Neural cell (in vitro differentiated cells): ENCODE measurements at regions not wholly inside any gene's neighbourhood (a gene's known extent, or its start where the extent isn't known, plus 50 kb on each side); places are given as distances from the start of the nearest gene placed in this dataset.

ENCODE experiments used
- EP300 ChIP-seq: fragments of 450-650 bp; conservative IDR thresholded peaks from 2 replicates; pipeline ENCODE4 v1.6.1; 2014; ENCODE audit warnings: antibody characterized with exemption, mild to moderate bottlenecking, moderate library complexity; ENCODE audit not compliant: poor library complexity, severe bottlenecking
- EZH2 ChIP-seq: fragments of 200-600, 300-800 bp; shearing (Covaris generic), sonication (generic); IDR thresholded peaks from 2 replicates; pipeline ENCODE4 v1.6.1; 2014; ENCODE audit warnings: antibody characterized with exemption, low read length, borderline replicate concordance, mild to moderate bottlenecking; ENCODE audit not compliant: insufficient read depth, poor library complexity, severe bottlenecking
- MXI1 ChIP-seq: fragments of 450-650 bp; conservative IDR thresholded peaks from 2 replicates; pipeline ENCODE4 v1.6.1; 2014; ENCODE audit warnings: antibody characterized with exemption, mild to moderate bottlenecking; ENCODE audit not compliant: poor library complexity, severe bottlenecking
- POLR2AphosphoS5 ChIP-seq: IDR thresholded peaks from 2 replicates; pipeline ENCODE4 v1.6.1; 2012
- RAD21 ChIP-seq: fragments of 450-650 bp; conservative IDR thresholded peaks from 2 replicates; pipeline ENCODE4 v1.6.1; 2014; ENCODE audit warnings: antibody characterized with exemption, mild to moderate bottlenecking, moderate library complexity
- SMC3 ChIP-seq: fragments of 450-650 bp; conservative IDR thresholded peaks from 2 replicates; pipeline ENCODE4 v1.6.1; 2014; ENCODE audit warnings: antibody characterized with exemption, mild to moderate bottlenecking, moderate library complexity; ENCODE audit not compliant: poor library complexity
- TAF1 ChIP-seq: IDR thresholded peaks from 2 replicates; pipeline ENCODE4 v1.6.1; 2012; ENCODE audit warnings: low read depth
- TF ChIP-seq, protein P1 (sequence below): fragments of 450-650 bp; IDR thresholded peaks from 2 replicates; pipeline ENCODE4 v1.5.1; 2014; ENCODE audit warnings: antibody characterized with exemption, mild to moderate bottlenecking, moderate library complexity; ENCODE audit not compliant: poor library complexity, severe bottlenecking
- TF ChIP-seq, protein P2 (sequence below): IDR thresholded peaks from 2 replicates; pipeline ENCODE4 v1.6.1; 2012; ENCODE audit warnings: borderline replicate concordance

DNA sequence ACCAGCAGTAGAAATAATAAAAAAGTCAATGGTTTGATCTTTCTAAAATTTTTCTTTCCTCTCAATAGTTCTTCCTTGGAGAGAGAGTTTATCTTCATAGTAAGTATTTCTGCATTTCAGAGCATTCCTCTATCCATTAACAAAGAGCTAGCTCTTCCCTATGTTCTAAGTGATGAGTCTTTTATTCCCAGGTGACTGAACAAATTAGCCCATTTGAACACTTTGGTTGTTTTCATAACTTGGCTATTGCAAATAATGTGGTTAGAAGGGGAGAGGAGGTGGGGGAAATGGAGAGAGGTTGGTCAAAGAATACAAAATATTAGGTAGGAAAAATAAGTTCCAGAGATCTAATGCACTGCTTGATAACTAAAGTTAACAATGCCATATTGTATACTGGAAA, 598.9 kb downstream of the KCNT2 start:
- TF ChIP-seq SMC3: no peak
- TF ChIP-seq, protein P1, sequence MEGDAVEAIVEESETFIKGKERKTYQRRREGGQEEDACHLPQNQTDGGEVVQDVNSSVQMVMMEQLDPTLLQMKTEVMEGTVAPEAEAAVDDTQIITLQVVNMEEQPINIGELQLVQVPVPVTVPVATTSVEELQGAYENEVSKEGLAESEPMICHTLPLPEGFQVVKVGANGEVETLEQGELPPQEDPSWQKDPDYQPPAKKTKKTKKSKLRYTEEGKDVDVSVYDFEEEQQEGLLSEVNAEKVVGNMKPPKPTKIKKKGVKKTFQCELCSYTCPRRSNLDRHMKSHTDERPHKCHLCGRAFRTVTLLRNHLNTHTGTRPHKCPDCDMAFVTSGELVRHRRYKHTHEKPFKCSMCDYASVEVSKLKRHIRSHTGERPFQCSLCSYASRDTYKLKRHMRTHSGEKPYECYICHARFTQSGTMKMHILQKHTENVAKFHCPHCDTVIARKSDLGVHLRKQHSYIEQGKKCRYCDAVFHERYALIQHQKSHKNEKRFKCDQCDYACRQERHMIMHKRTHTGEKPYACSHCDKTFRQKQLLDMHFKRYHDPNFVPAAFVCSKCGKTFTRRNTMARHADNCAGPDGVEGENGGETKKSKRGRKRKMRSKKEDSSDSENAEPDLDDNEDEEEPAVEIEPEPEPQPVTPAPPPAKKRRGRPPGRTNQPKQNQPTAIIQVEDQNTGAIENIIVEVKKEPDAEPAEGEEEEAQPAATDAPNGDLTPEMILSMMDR: no peak
- TF ChIP-seq, protein P2, sequence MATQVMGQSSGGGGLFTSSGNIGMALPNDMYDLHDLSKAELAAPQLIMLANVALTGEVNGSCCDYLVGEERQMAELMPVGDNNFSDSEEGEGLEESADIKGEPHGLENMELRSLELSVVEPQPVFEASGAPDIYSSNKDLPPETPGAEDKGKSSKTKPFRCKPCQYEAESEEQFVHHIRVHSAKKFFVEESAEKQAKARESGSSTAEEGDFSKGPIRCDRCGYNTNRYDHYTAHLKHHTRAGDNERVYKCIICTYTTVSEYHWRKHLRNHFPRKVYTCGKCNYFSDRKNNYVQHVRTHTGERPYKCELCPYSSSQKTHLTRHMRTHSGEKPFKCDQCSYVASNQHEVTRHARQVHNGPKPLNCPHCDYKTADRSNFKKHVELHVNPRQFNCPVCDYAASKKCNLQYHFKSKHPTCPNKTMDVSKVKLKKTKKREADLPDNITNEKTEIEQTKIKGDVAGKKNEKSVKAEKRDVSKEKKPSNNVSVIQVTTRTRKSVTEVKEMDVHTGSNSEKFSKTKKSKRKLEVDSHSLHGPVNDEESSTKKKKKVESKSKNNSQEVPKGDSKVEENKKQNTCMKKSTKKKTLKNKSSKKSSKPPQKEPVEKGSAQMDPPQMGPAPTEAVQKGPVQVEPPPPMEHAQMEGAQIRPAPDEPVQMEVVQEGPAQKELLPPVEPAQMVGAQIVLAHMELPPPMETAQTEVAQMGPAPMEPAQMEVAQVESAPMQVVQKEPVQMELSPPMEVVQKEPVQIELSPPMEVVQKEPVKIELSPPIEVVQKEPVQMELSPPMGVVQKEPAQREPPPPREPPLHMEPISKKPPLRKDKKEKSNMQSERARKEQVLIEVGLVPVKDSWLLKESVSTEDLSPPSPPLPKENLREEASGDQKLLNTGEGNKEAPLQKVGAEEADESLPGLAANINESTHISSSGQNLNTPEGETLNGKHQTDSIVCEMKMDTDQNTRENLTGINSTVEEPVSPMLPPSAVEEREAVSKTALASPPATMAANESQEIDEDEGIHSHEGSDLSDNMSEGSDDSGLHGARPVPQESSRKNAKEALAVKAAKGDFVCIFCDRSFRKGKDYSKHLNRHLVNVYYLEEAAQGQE: no peak
- no peak for TF ChIP-seq MXI1
- no peak for TF ChIP-seq POLR2AphosphoS5
- no peak for TF ChIP-seq EP300
- TF ChIP-seq TAF1: no peak
- TF ChIP-seq EZH2: no peak
- no peak for TF ChIP-seq RAD21
